Naive thymus-derived CD8-positive, alpha-beta T cell (primary cell): ENCODE measurements at regions not wholly inside any gene's neighbourhood (a gene's known extent, or its start where the extent isn't known, plus 50 kb on each side); places are given as distances from the start of the nearest gene placed in this dataset.
A peak's percentile ranks its signal among the peaks of the same experiment; 100 is the strongest.

ENCODE experiments used
- ATAC-seq, 2 donors: fragments of 150-1000 bp; cut with Tn5 transposase in 1 of 2; sonication (Bioruptor Pico), chemical (Tn5 transposase) in 1 of 2; 1 replicate in 1 of 2; 2 replicates in 1 of 2; pipeline ENCODE4 v1.10.0; 2021; ENCODE audit warnings: mild to moderate bottlenecking in 2 of 2, moderate library complexity in 2 of 2
- POLR2A ChIA-PET: fragments of 350-600 bp; sonication (Branson Sonifier 250); formaldehyde crosslinking; loops from one replicate; lab custom pipeline; 2021; ENCODE audit warnings: antibody characterized with exemption; lab: Charles Lee
- DNase-seq, 10 donors: peaks; one replicate each; pipeline versions ENCODE4 v3.0.0 to v3.0.0-alpha.2; 2020 to 2022
- H3K27ac Mint-ChIP-seq, 10 donors: one replicate each; pipeline ENCODE4 v1.8.0; 2020 to 2022; ENCODE audit warnings: mild to moderate bottlenecking in 10 of 10, mixed read lengths in 10 of 10, moderate library complexity in 4 of 10, inconsistent platforms in 1 of 10
- H3K27me3 Mint-ChIP-seq, 5 donors: one replicate each; pipeline ENCODE4 v1.8.0; 2021 to 2022; ENCODE audit warnings: mixed read lengths in 5 of 5
- H3K36me3 Mint-ChIP-seq, 3 donors: one replicate each; pipeline ENCODE4 v1.8.0; 2020 to 2022; ENCODE audit warnings: mixed read lengths in 3 of 3, mild to moderate bottlenecking in 2 of 3, inconsistent platforms in 1 of 3
- H3K4me1 Mint-ChIP-seq, 4 donors: one replicate each; pipeline ENCODE4 v1.8.0; 2021 to 2022; ENCODE audit warnings: mixed read lengths in 4 of 4
- H3K4me3 Mint-ChIP-seq, 10 donors: one replicate each; pipeline ENCODE4 v1.8.0; 2020 to 2022; ENCODE audit warnings: mild to moderate bottlenecking in 10 of 10, mixed read lengths in 10 of 10, moderate library complexity in 6 of 10, inconsistent platforms in 1 of 10
- H3K9me3 Mint-ChIP-seq, 9 donors: one replicate each; pipeline ENCODE4 v1.8.0; 2020 to 2022; ENCODE audit warnings: mixed read lengths in 9 of 9, mild to moderate bottlenecking in 3 of 9, inconsistent platforms in 1 of 9, moderate library complexity in 1 of 9

GRCh38 chr5:68403301-68403700 is 187.7 kb downstream of the PIK3R1 start:
- Mint-ChIP-seq H3K9me3 (no peaks in the 10 kb centered on the region), H3K27ac (no peak overlapping the region), H3K36me3 (no peaks in the 10 kb centered on the region), H3K27me3 (no peaks in the 10 kb centered on the region), H3K4me1 (peaks cover 3 to 26% (median 15%) of the 10 kb centered on the region in 4 donors), H3K4me3 (no peak overlapping the region)
- POLR2A ChIA-PET, result no interaction called here
- DNase-seq (no peak), ATAC-seq (no peak)

- ATAC-seq (no peak), DNase-seq (no peak)
- H3K9me3 Mint-ChIP-seq, result no peaks in the 10 kb centered on the region
- no peaks in the 10 kb centered on the region for H3K36me3 Mint-ChIP-seq
- H3K27me3 Mint-ChIP-seq, result no peaks in the 10 kb centered on the region
- H3K27ac Mint-ChIP-seq, result no peak overlapping the region
- peaks cover 3 to 30% (median 16%) of the 10 kb centered on the region in 4 donors for H3K4me1 Mint-ChIP-seq
- no peak overlapping the region for H3K4me3 Mint-ChIP-seq
- POLR2A ChIA-PET, result no interaction called here
Observed at GRCh38 chr5:68404246-68404645, 188.7 kb downstream of the PIK3R1 start.

- POLR2A ChIA-PET, result no interaction called here
- no peak for DNase-seq
- Mint-ChIP-seq H3K27ac (peak overlapping the region in 1 of 10 donors; percentile 25), H3K4me1 (peaks cover 3 to 30% (median 16%) of the 10 kb centered on the region in 4 donors), H3K27me3 (no peaks in the 10 kb centered on the region), H3K4me3 (no peak overlapping the region), H3K9me3 (no peaks in the 10 kb centered on the region), H3K36me3 (no peaks in the 10 kb centered on the region)
- no peak for ATAC-seq
Observed at GRCh38 chr5:68405026-68405684, 189.6 kb downstream of the PIK3R1 start.

GRCh38 chr5:68405784-68406743 is 190.5 kb downstream of the PIK3R1 start:
- POLR2A ChIA-PET, result no interaction called here
- Mint-ChIP-seq H3K4me3 (peak overlapping the region in 3 of 10 donors; percentile 23 to 29 (median 24)), H3K4me1 (peaks cover 6 to 30% (median 16%) of the 10 kb centered on the region in 4 donors), H3K9me3 (no peaks in the 10 kb centered on the region), H3K27me3 (no peaks in the 10 kb centered on the region), H3K27ac (peak overlapping the region in 8 of 10 donors; percentile 8 to 75 (median 44)), H3K36me3 (no peaks in the 10 kb centered on the region)
- ATAC-seq (no peak), DNase-seq (no peak)

GRCh38 chr5:68406767-68407241 is 191.2 kb downstream of the PIK3R1 start:
- Mint-ChIP-seq H3K4me3 (peak overlapping the region in 7 of 10 donors; percentile 9 to 56 (median 24)), H3K27me3 (no peaks in the 10 kb centered on the region), H3K27ac (peak overlapping the region in 9 of 10 donors; percentile 1 to 75 (median 20)), H3K36me3 (no peaks in the 10 kb centered on the region), H3K4me1 (peaks cover 6 to 30% (median 16%) of the 10 kb centered on the region in 4 donors), H3K9me3 (no peaks in the 10 kb centered on the region)
- ATAC-seq (peak in 1 of 2 donors; percentile 57), DNase-seq (peak in 3 of 10 donors; percentile 15 to 61 (median 33))
- POLR2A ChIA-PET, result no interaction called here

GRCh38 chr5:68407311-68408239 is 192.0 kb downstream of the PIK3R1 start:
- POLR2A ChIA-PET, result no interaction called here
- peak in 1 of 2 donors; percentile 57 for ATAC-seq
- peaks cover 6 to 30% (median 16%) of the 10 kb centered on the region in 4 donors for H3K4me1 Mint-ChIP-seq

GRCh38 chr5:68408345-68408871 is 192.9 kb downstream of the PIK3R1 start:
- Mint-ChIP-seq H3K4me1 (peaks cover 6 to 30% (median 16%) of the 10 kb centered on the region in 4 donors), H3K36me3 (no peaks in the 10 kb centered on the region), H3K27me3 (peaks cover 0 to 2% (median 0%) of the 10 kb centered on the region in 5 donors), H3K27ac (no peak overlapping the region), H3K9me3 (no peaks in the 10 kb centered on the region), H3K4me3 (no peak overlapping the region)
- ATAC-seq (no peak), DNase-seq (no peak)
- POLR2A ChIA-PET, result interaction anchor here (0.7 kb wide), 1 partner anchor 201 kb away, joined by 4 read pairs; no protein-coding TSS in a partner anchor

More at GRCh38 chr5:68407311-68408239, 192.0 kb downstream of the PIK3R1 start:
- H3K4me3 Mint-ChIP-seq, result peak overlapping the region in 6 of 10 donors; percentile 1 to 56 (median 24)
- H3K9me3 Mint-ChIP-seq, result no peaks in the 10 kb centered on the region
- DNase-seq, result peak in 3 of 10 donors; percentile 3 to 23 (median 13)
- peak overlapping the region in 4 of 10 donors; percentile 9 to 54 (median 18) for H3K27ac Mint-ChIP-seq
- no peaks in the 10 kb centered on the region for H3K27me3 Mint-ChIP-seq
- no peaks in the 10 kb centered on the region for H3K36me3 Mint-ChIP-seq

GRCh38 chr5:68409259-68409658 is 193.7 kb downstream of the PIK3R1 start:
- Mint-ChIP-seq H3K27ac (no peak overlapping the region), H3K9me3 (no peaks in the 10 kb centered on the region), H3K36me3 (no peaks in the 10 kb centered on the region), H3K4me1 (peaks cover 6 to 30% (median 16%) of the 10 kb centered on the region in 4 donors), H3K4me3 (no peak overlapping the region), H3K27me3 (peaks cover 0 to 2% (median 0%) of the 10 kb centered on the region in 5 donors)
- POLR2A ChIA-PET, result no interaction called here
- ATAC-seq, result no peak
- DNase-seq, result no peak

- H3K27ac Mint-ChIP-seq, result peak overlapping the region in 1 of 10 donors; percentile 18
- no peaks in the 10 kb centered on the region for H3K36me3 Mint-ChIP-seq
- no peaks in the 10 kb centered on the region for H3K9me3 Mint-ChIP-seq
- DNase-seq (no peak), ATAC-seq (no peak)
- no peak overlapping the region for H3K4me3 Mint-ChIP-seq
- H3K4me1 Mint-ChIP-seq, result peaks cover 6 to 30% (median 19%) of the 10 kb centered on the region in 4 donors
- H3K27me3 Mint-ChIP-seq, result peaks cover 0 to 2% (median 0%) of the 10 kb centered on the region in 5 donors
- POLR2A ChIA-PET, result no interaction called here
Observed at GRCh38 chr5:68411161-68411560, 195.6 kb downstream of the PIK3R1 start.

GRCh38 chr5:68415177-68416085 is 199.9 kb downstream of the PIK3R1 start:
- no peak for ATAC-seq
- no peaks in the 10 kb centered on the region for H3K9me3 Mint-ChIP-seq
- no peak for DNase-seq
- no peak overlapping the region for H3K4me3 Mint-ChIP-seq
- H3K36me3 Mint-ChIP-seq, result no peaks in the 10 kb centered on the region
- peaks cover 0 to 2% (median 0%) of the 10 kb centered on the region in 5 donors for H3K27me3 Mint-ChIP-seq
- POLR2A ChIA-PET, result interaction anchor here (0.6 kb wide), 1 partner anchor 421 kb away, joined by 5 read pairs; no protein-coding TSS in a partner anchor
- H3K27ac Mint-ChIP-seq, result no peak overlapping the region
- H3K4me1 Mint-ChIP-seq, result peaks cover 0 to 9% (median 5%) of the 10 kb centered on the region in 4 donors

- Mint-ChIP-seq H3K4me3 (no peak overlapping the region), H3K27me3 (peaks cover 0 to 2% (median 0%) of the 10 kb centered on the region in 5 donors), H3K4me1 (peaks cover 0 to 9% (median 5%) of the 10 kb centered on the region in 4 donors)
Observed at GRCh38 chr5:68416714-68417113, 201.2 kb downstream of the PIK3R1 start.

More at GRCh38 chr5:68416714-68417113, 201.2 kb downstream of the PIK3R1 start:
- H3K27ac Mint-ChIP-seq, result no peak overlapping the region
- DNase-seq, result no peak
- POLR2A ChIA-PET, result no interaction called here
- ATAC-seq, result no peak
- no peaks in the 10 kb centered on the region for H3K9me3 Mint-ChIP-seq
- H3K36me3 Mint-ChIP-seq, result no peaks in the 10 kb centered on the region
